Mesenchymal stem cell (in vitro differentiated cells and primary cell): ENCODE measurements at regions not wholly inside any gene's neighbourhood (a gene's known extent, or its start where the extent isn't known, plus 50 kb on each side); places are given as distances from the start of the nearest gene placed in this dataset.
"Not testable (repeated sequence)": the region's sequence is repeated elsewhere in the genome, so short reads cannot be mapped to it uniquely, and the experiment has no call there.

Source experiments
- DNase-seq: peaks from one replicate; pipeline ENCODE4 v3.0.0-alpha.2; 2013
- H2AFZ ChIP-seq: one replicate; pipeline ENCODE4 v1.6.1; 2013; ENCODE audit warnings: low read depth, mild to moderate bottlenecking, control low read depth, inconsistent platforms, low read length, moderate library complexity
- H2AK5ac ChIP-seq: 2 replicates; pipeline ENCODE4 v1.6.1; 2013; ENCODE audit warnings: low read length, moderate library complexity, mild to moderate bottlenecking, inconsistent platforms; ENCODE audit not compliant: severe bottlenecking
- H2BK120ac ChIP-seq: one replicate; pipeline ENCODE4 v1.6.1; 2013; ENCODE audit warnings: low read depth, mild to moderate bottlenecking, inconsistent platforms, low read length, moderate library complexity
- H2BK12ac ChIP-seq, 2 experiments: one replicate each; pipeline ENCODE4 v1.6.1; 2013; ENCODE audit warnings: inconsistent platforms in 2 of 2, low read length in 2 of 2, mild to moderate bottlenecking in 2 of 2, moderate library complexity in 2 of 2, control low read depth in 1 of 2
- H2BK15ac ChIP-seq: one replicate; pipeline ENCODE4 v1.6.1; 2013; ENCODE audit warnings: mild to moderate bottlenecking, low read depth, inconsistent platforms; ENCODE audit not compliant: poor library complexity, severe bottlenecking
- H2BK5ac ChIP-seq: 2 replicates; pipeline ENCODE4 v1.6.1; 2013; ENCODE audit warnings: low read depth, mild to moderate bottlenecking, low read length, control low read depth, inconsistent platforms; ENCODE audit not compliant: poor library complexity, severe bottlenecking
- H3K14ac ChIP-seq, 2 experiments: one replicate each; pipeline ENCODE4 v1.6.1; 2013; ENCODE audit warnings: inconsistent platforms in 2 of 2, low read length in 2 of 2, control low read depth in 1 of 2, mild to moderate bottlenecking in 1 of 2, moderate library complexity in 1 of 2
- H3K18ac ChIP-seq, 2 experiments: one replicate each; pipeline ENCODE4 v1.6.1; 2013; ENCODE audit warnings: inconsistent platforms in 2 of 2, low read length in 2 of 2, control low read depth in 1 of 2, low read depth in 1 of 2, mild to moderate bottlenecking in 1 of 2
- H3K23ac ChIP-seq, 2 experiments: one replicate each; pipeline ENCODE4 v1.6.1; 2013; ENCODE audit warnings: inconsistent platforms in 2 of 2, low read length in 2 of 2, mild to moderate bottlenecking in 2 of 2, moderate library complexity in 2 of 2, control low read depth in 1 of 2
- H3K27ac ChIP-seq: 2 replicates; pipeline ENCODE4 v1.5.1; 2013; ENCODE audit warnings: mild to moderate bottlenecking, moderate library complexity, low read length, control low read depth, inconsistent platforms; ENCODE audit not compliant: poor library complexity, severe bottlenecking
- H3K27me3 ChIP-seq, 2 experiments: 2 replicates each; pipeline versions ENCODE4 v1.6.1 to v1.7.0; 2013; ENCODE audit warnings: low read length in 2 of 2, mild to moderate bottlenecking in 2 of 2, moderate library complexity in 2 of 2, control low read depth in 1 of 2, inconsistent platforms in 1 of 2; ENCODE audit not compliant: control insufficient read depth in 1 of 2, insufficient read depth in 1 of 2
- H3K36me3 ChIP-seq, 2 experiments: 2 replicates each; pipeline versions ENCODE4 v1.6.1 to v1.7.0; 2013; ENCODE audit warnings: low read length in 2 of 2, control low read depth in 1 of 2, inconsistent platforms in 1 of 2, low read depth in 1 of 2, mild to moderate bottlenecking in 1 of 2; ENCODE audit not compliant: insufficient read depth in 2 of 2, control insufficient read depth in 1 of 2
- H3K4ac ChIP-seq, 2 experiments: one replicate each; pipeline ENCODE4 v1.6.1; 2013; ENCODE audit warnings: inconsistent platforms in 2 of 2, low read length in 2 of 2, mild to moderate bottlenecking in 2 of 2, moderate library complexity in 2 of 2, control low read depth in 1 of 2, low read depth in 1 of 2
- H3K4me1 ChIP-seq: 2 replicates; pipeline ENCODE4 v1.6.1; 2013; ENCODE audit warnings: low read depth, low read length, control low read depth; ENCODE audit not compliant: control insufficient read depth, insufficient read depth
- H3K4me2 ChIP-seq: 2 replicates; pipeline ENCODE4 v1.6.1; 2013; ENCODE audit warnings: low read length, mild to moderate bottlenecking, inconsistent platforms; ENCODE audit not compliant: poor library complexity, severe bottlenecking
- H3K4me3 ChIP-seq, 2 experiments: 2 replicates each; pipeline versions ENCODE4 v1.5.1 to v1.7.0; 2013; ENCODE audit warnings: low read length in 2 of 2, mild to moderate bottlenecking in 2 of 2, control low read depth in 1 of 2, low read depth in 1 of 2; ENCODE audit not compliant: insufficient read depth in 1 of 2
- H3K79me1 ChIP-seq: replicated peaks from 2 replicates; pipeline ENCODE4 v1.6.1; 2013; ENCODE audit warnings: mild to moderate bottlenecking, control low read depth, low read length, inconsistent platforms; ENCODE audit not compliant: poor library complexity, severe bottlenecking
- H3K9ac ChIP-seq: 2 replicates; pipeline ENCODE4 v1.7.0; 2013; ENCODE audit warnings: mild to moderate bottlenecking, low read length, moderate library complexity
- H3K9me3 ChIP-seq: 2 replicates; pipeline ENCODE4 v1.7.0; 2013; ENCODE audit warnings: mild to moderate bottlenecking, low read length; ENCODE audit not compliant: control insufficient read depth
- H4K8ac ChIP-seq: one replicate; pipeline ENCODE4 v1.6.1; 2013; ENCODE audit warnings: inconsistent platforms, mild to moderate bottlenecking, low read length, moderate library complexity
- H4K91ac ChIP-seq: one replicate; pipeline ENCODE4 v1.6.1; 2013; ENCODE audit warnings: mild to moderate bottlenecking, low read length, inconsistent platforms
- WGBS: methylation state at CpG from one replicate; pipeline ENCODE4 v1.1.7; 2013; ENCODE audit warnings: mixed read lengths; 5-methylcytosine and 5-hydroxymethylcytosine counted together

DNA sequence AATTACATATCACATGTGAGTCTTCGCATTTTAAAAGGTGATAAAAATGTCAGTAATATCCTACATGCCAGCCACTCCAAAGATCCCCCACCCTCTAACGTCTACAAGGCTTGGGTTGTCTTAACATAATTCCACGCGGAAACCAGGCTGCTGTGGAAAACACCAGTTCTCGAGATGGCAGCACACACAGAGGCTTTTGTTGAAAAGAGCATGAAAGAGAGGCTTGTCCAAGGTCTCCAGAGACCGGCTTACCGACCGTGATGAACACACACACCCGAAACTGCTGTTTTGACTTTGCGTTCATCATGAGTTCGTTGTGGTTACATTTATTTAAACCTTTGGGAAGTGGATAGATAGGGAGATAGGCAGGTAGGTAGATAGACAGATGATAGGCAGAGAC, 87.9 kb downstream of the CRLF2 start:
- Histone ChIP-seq H2AFZ (no peak overlapping the region), H3K4me3 (no peak overlapping the region), H3K14ac (no peak overlapping the region), H3K4ac (no peak overlapping the region), H3K79me1 (no peaks in the 10 kb centered on the region), H2BK15ac (no peak overlapping the region), H3K4me2 (no peak overlapping the region), H3K18ac (no peak overlapping the region), H2BK5ac (no peak overlapping the region), H2AK5ac (no peak overlapping the region), H3K27me3 (peaks cover 0 to 5% of the 10 kb centered on the region in 2 experiments), H2BK12ac (no peak overlapping the region), H4K8ac (no peak overlapping the region), H3K4me1 (no peaks in the 10 kb centered on the region), H3K36me3 (no peaks in the 10 kb centered on the region), H3K27ac (no peak overlapping the region), H3K9me3 (no peaks in the 10 kb centered on the region), H3K9ac (no peak overlapping the region), H2BK120ac (no peak overlapping the region), H3K23ac (no peak overlapping the region), H4K91ac (no peak overlapping the region)
- DNase-seq = no peak
- WGBS = 84% methylated on average over 11 of the region's 11 CpGs

DNA sequence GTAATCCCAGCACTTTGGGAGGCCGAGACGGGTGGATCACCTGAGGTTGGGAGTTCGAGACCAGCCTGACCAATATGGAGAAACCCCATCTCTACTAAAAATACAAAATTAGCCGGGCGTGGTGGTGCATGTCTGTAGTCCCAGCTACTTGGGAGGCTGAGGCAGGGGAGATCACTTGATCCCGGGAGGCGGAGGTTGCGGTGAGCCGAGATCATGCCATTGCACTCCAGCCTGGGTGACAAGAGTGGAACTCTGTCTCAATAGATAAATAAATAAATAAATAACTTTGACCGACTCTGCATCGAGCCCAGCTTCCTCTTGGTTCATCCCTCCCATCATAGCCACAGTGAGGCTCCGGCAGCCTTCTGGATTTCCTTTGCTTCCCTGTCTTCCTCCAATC, 89.6 kb downstream of the CRLF2 start:
- H2BK12ac ChIP-seq, H3K9ac ChIP-seq, H3K4me1 ChIP-seq, H3K9me3 ChIP-seq, H3K79me1 ChIP-seq, H2BK5ac ChIP-seq, H3K27me3 ChIP-seq, H2BK120ac ChIP-seq, DNase-seq, H3K4me2 ChIP-seq, H3K18ac ChIP-seq, H3K4ac ChIP-seq, H3K36me3 ChIP-seq, H2AK5ac ChIP-seq, H4K91ac ChIP-seq, H3K27ac ChIP-seq, H2AFZ ChIP-seq, H3K4me3 ChIP-seq, H3K23ac ChIP-seq, H4K8ac ChIP-seq, H2BK15ac ChIP-seq, H3K14ac ChIP-seq: not testable (repeated sequence)
- 84% methylated on average over 7 of the region's 12 CpGs for WGBS

DNA sequence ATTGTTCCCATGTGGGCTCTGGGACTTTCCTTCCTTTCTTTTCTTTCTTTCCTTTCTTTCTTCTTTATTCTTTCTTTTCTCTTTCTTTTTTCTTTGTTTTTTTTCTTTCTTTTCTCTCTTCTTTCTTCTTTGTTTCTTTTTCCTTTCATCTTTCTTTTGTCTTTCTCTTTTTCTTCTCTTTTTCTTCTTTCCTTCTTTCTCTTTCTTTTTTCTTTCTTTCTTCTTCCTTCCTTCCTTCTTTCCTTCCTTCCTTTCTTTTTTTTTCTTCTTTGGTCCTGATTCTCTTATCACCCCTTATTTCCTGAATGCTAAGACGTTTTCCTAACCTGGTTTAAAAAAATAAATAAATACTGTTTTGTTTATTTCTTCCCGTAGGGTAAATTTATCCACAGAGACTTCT, 93.2 kb downstream of the CRLF2 start:
- Histone ChIP-seq H3K79me1 (no peaks in the 10 kb centered on the region), H3K23ac (no peak overlapping the region), H2BK12ac (no peak overlapping the region), H2BK15ac (no peak overlapping the region), H3K36me3 (no peaks in the 10 kb centered on the region), H2BK5ac (no peak overlapping the region), H2AK5ac (no peak overlapping the region), H3K27me3 (peaks cover 0 to 2% of the 10 kb centered on the region in 2 experiments), H4K91ac (no peak overlapping the region), H3K14ac (no peak overlapping the region), H3K4ac (no peak overlapping the region), H3K4me1 (no peaks in the 10 kb centered on the region), H3K9ac (no peak overlapping the region), H3K18ac (no peak overlapping the region), H3K27ac (no peak overlapping the region), H3K4me2 (no peak overlapping the region), H2AFZ (no peak overlapping the region), H3K9me3 (no peaks in the 10 kb centered on the region), H2BK120ac (no peak overlapping the region), H4K8ac (no peak overlapping the region), H3K4me3 (no peak overlapping the region)
- 87% methylated on average over 1 of the region's 2 CpGs for WGBS
- no peak for DNase-seq

DNA sequence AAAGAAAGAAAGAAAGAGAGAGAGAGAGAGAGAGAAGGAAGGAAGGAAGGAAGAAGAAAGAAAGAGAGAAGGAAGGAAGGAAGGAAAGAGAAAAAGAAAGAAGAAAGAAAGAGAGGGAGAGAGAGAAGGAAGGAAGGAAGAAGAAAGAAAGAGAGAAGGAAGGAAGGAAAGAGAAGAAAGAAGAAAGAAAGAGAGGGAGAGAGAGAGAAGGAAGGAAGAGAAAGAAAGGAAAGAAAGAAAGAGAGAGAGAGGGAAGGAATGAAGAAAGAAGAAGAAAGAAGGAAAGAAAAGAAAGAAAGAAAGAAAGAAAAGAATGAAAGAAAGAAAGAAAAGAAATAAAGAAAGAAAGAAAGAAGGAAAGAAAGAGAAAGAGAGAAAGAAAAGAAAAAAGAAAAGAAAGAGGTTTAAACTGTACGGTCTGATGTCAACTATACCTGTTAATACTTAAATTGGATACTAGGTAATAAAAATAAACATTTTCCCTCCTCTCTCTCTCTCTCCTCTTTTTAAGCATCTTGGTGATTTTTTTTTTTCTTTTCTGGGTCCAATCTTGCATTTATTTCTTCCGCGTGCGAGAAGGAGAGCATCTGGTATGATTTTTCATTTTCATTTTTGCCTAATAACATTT, 93.8 kb downstream of the CRLF2 start:
- H3K9me3 ChIP-seq = no peaks in the 10 kb centered on the region
- no peak overlapping the region for H2BK5ac ChIP-seq
- H3K4me2 ChIP-seq = no peak overlapping the region
- H3K27ac ChIP-seq = no peak overlapping the region
- H3K18ac ChIP-seq = no peak overlapping the region
- H3K79me1 ChIP-seq = no peaks in the 10 kb centered on the region
- H3K36me3 ChIP-seq = no peaks in the 10 kb centered on the region
- no peak overlapping the region for H3K4me3 ChIP-seq
- H2BK12ac ChIP-seq = no peak overlapping the region
- no peak overlapping the region for H3K9ac ChIP-seq
- no peaks in the 10 kb centered on the region for H3K4me1 ChIP-seq
- no peak overlapping the region for H2AFZ ChIP-seq
- no peak overlapping the region for H3K23ac ChIP-seq
- no peak overlapping the region for H3K4ac ChIP-seq
- H2BK120ac ChIP-seq = no peak overlapping the region
- WGBS = 97% methylated on average over 3 of the region's 4 CpGs
- H4K91ac ChIP-seq = no peak overlapping the region
- no peak for DNase-seq
- H3K27me3 ChIP-seq = no peaks in the 10 kb centered on the region
- no peak overlapping the region for H2BK15ac ChIP-seq
- no peak overlapping the region for H2AK5ac ChIP-seq
- no peak overlapping the region for H3K14ac ChIP-seq
- no peak overlapping the region for H4K8ac ChIP-seq
